ENCODE measurements at regions not wholly inside any gene's neighbourhood (a gene's known extent, or its start where the extent isn't known, plus 50 kb on each side); places are given as distances from the start of the nearest gene placed in this dataset.
A peak's percentile ranks its signal among the peaks of the same experiment; 100 is the strongest.
"Not testable (repeated sequence)": the region's sequence is repeated elsewhere in the genome, so short reads cannot be mapped to it uniquely, and the experiment has no call there.

GRCh38 chr1:201639826-201640225 lies 100.9 kb downstream of the NAV1 start:
- no peak for DNase-seq

- DNase-seq = no peak
Measured at GRCh38 chr1:201640624-201641023, 101.7 kb downstream of the NAV1 start.

- no peak for DNase-seq
Measured at GRCh38 chr1:201641524-201642253, 102.8 kb downstream of the NAV1 start.

- no peak for DNase-seq
Measured at GRCh38 chr1:201643835-201644104, 104.8 kb downstream of the NAV1 start.

- DNase-seq = no peak
Measured at GRCh38 chr1:201644197-201644596, 105.3 kb downstream of the NAV1 start.

- DNase-seq = not testable (repeated sequence)
Measured at GRCh38 chr1:201645000-201645399, 106.1 kb downstream of the NAV1 start.

GRCh38 chr1:201645956-201646355 lies 107.0 kb downstream of the NAV1 start:
- DNase-seq = no peak

GRCh38 chr1:201646411-201647022 lies 107.6 kb downstream of the NAV1 start:
- no peak for DNase-seq

- no peak for DNase-seq
Measured at GRCh38 chr1:201647094-201647493, 108.2 kb downstream of the NAV1 start.

GRCh38 chr1:201647722-201648065 lies 108.8 kb downstream of the NAV1 start:
- DNase-seq = no peak

GRCh38 chr1:201648066-201648906 lies 109.4 kb downstream of the NAV1 start:
- DNase-seq = peak; percentile 67

GRCh38 chr1:201648907-201649721 lies 110.2 kb downstream of the NAV1 start:
- DNase-seq = peak; percentile 76

- peak; percentile 81 for DNase-seq
Measured at GRCh38 chr1:201649761-201650622, 111.1 kb downstream of the NAV1 start.

- no peak for DNase-seq
Measured at GRCh38 chr1:201650623-201650933, 111.7 kb downstream of the NAV1 start.

- DNase-seq = no peak
Measured at GRCh38 chr1:201652181-201652580, 113.3 kb downstream of the NAV1 start.

GRCh38 chr1:201653233-201653632 lies 114.3 kb downstream of the NAV1 start:
- no peak for DNase-seq

GRCh38 chr1:201653883-201654282 lies 115.0 kb downstream of the NAV1 start:
- DNase-seq = no peak

GRCh38 chr1:201655243-201655642 lies 116.3 kb downstream of the NAV1 start:
- DNase-seq = no peak

GRCh38 chr1:201655910-201656309 lies 117.0 kb downstream of the NAV1 start:
- no peak for DNase-seq

- peak; percentile 93 for DNase-seq
Measured at GRCh38 chr1:201656311-201657032, 117.5 kb downstream of the NAV1 start.

- DNase-seq = no peak
Measured at GRCh38 chr1:201659572-201659971, 120.6 kb downstream of the NAV1 start.
